ENCODE measurements at regions not wholly inside any gene's neighbourhood (a gene's known extent, or its start where the extent isn't known, plus 50 kb on each side); places are given as distances from the start of the nearest gene placed in this dataset.

GRCh38 chr4:132572210-132572609 is 576.9 kb upstream of the PCDH10 start:
- H3K36me3 ChIP-seq (ENCODE audit: insufficient read depth) = no peaks in the 10 kb centered on the region
- no peaks in the 10 kb centered on the region for H3K4me1 ChIP-seq (ENCODE audit: insufficient read depth)
- H3K4me3 ChIP-seq (ENCODE audit: low read depth, low read length) = no peak overlapping the region
- WGBS = 19% methylated on average over 6 of the region's 6 CpGs
- no peak overlapping the region for H3K27ac ChIP-seq (ENCODE audit: low read depth)
- no peak for DNase-seq (ENCODE audit: extremely low spot score)

- Histone ChIP-seq H3K27ac (ENCODE audit: low read depth) (no peak overlapping the region), H3K4me3 (ENCODE audit: low read depth, low read length) (no peak overlapping the region), H3K36me3 (ENCODE audit: insufficient read depth) (no peaks in the 10 kb centered on the region), H3K4me1 (ENCODE audit: insufficient read depth) (no peaks in the 10 kb centered on the region)
- DNase-seq (ENCODE audit: extremely low spot score) = no peak
Observed at GRCh38 chr4:132587626-132588025, 561.5 kb upstream of the PCDH10 start.

- DNase-seq (ENCODE audit: extremely low spot score) = no peak
- Histone ChIP-seq H3K4me1 (ENCODE audit: insufficient read depth) (no peaks in the 10 kb centered on the region), H3K36me3 (ENCODE audit: insufficient read depth) (no peaks in the 10 kb centered on the region), H3K27ac (ENCODE audit: low read depth) (no peak overlapping the region), H3K4me3 (ENCODE audit: low read depth, low read length) (no peak overlapping the region)
- 82% methylated on average over 13 of the region's 13 CpGs for WGBS
Observed at GRCh38 chr4:132592340-132592739, 556.8 kb upstream of the PCDH10 start.

- H3K4me1 ChIP-seq (ENCODE audit: insufficient read depth) = no peaks in the 10 kb centered on the region
- no peak for DNase-seq (ENCODE audit: extremely low spot score)
- no peaks in the 10 kb centered on the region for H3K36me3 ChIP-seq (ENCODE audit: insufficient read depth)
- WGBS = 89% methylated on average over 2 of the region's 2 CpGs
- H3K4me3 ChIP-seq (ENCODE audit: low read depth, low read length) = no peak overlapping the region
- H3K27ac ChIP-seq (ENCODE audit: low read depth) = no peak overlapping the region
Observed at GRCh38 chr4:132592850-132593249, 556.2 kb upstream of the PCDH10 start.

- H3K4me3 ChIP-seq (ENCODE audit: low read depth, low read length) = no peak overlapping the region
- WGBS = 65% methylated on average over 4 of the region's 4 CpGs
- no peaks in the 10 kb centered on the region for H3K4me1 ChIP-seq (ENCODE audit: insufficient read depth)
- H3K27ac ChIP-seq (ENCODE audit: low read depth) = no peak overlapping the region
- DNase-seq (ENCODE audit: extremely low spot score) = no peak
- no peaks in the 10 kb centered on the region for H3K36me3 ChIP-seq (ENCODE audit: insufficient read depth)
Observed at GRCh38 chr4:132593717-132594400, 555.2 kb upstream of the PCDH10 start.

GRCh38 chr4:132596186-132596585 is 552.9 kb upstream of the PCDH10 start:
- no peak for DNase-seq (ENCODE audit: extremely low spot score)
- no peaks in the 10 kb centered on the region for H3K4me1 ChIP-seq (ENCODE audit: insufficient read depth)
- no peak overlapping the region for H3K4me3 ChIP-seq (ENCODE audit: low read depth, low read length)
- H3K36me3 ChIP-seq (ENCODE audit: insufficient read depth) = no peaks in the 10 kb centered on the region
- no peak overlapping the region for H3K27ac ChIP-seq (ENCODE audit: low read depth)
- 89% methylated on average over 1 of the region's 1 CpG for WGBS

- no peak overlapping the region for H3K27ac ChIP-seq (ENCODE audit: low read depth)
- WGBS = 63% methylated on average over 4 of the region's 4 CpGs
- no peaks in the 10 kb centered on the region for H3K4me1 ChIP-seq (ENCODE audit: insufficient read depth)
- H3K4me3 ChIP-seq (ENCODE audit: low read depth, low read length) = no peak overlapping the region
- no peak for DNase-seq (ENCODE audit: extremely low spot score)
- no peaks in the 10 kb centered on the region for H3K36me3 ChIP-seq (ENCODE audit: insufficient read depth)
Observed at GRCh38 chr4:132605551-132605950, 543.5 kb upstream of the PCDH10 start.

GRCh38 chr4:132614682-132615081 is 534.4 kb upstream of the PCDH10 start:
- no peaks in the 10 kb centered on the region for H3K36me3 ChIP-seq (ENCODE audit: insufficient read depth)
- no peak overlapping the region for H3K4me3 ChIP-seq (ENCODE audit: low read depth, low read length)
- H3K27ac ChIP-seq (ENCODE audit: low read depth) = no peak overlapping the region
- DNase-seq (ENCODE audit: extremely low spot score) = no peak
- H3K4me1 ChIP-seq (ENCODE audit: insufficient read depth) = no peaks in the 10 kb centered on the region

GRCh38 chr4:132619968-132620367 is 529.1 kb upstream of the PCDH10 start:
- WGBS = 77% methylated on average over 1 of the region's 1 CpG
- no peaks in the 10 kb centered on the region for H3K4me1 ChIP-seq (ENCODE audit: insufficient read depth)
- H3K36me3 ChIP-seq (ENCODE audit: insufficient read depth) = no peaks in the 10 kb centered on the region
- no peak overlapping the region for H3K27ac ChIP-seq (ENCODE audit: low read depth)
- no peak overlapping the region for H3K4me3 ChIP-seq (ENCODE audit: low read depth, low read length)
- DNase-seq (ENCODE audit: extremely low spot score) = no peak

GRCh38 chr4:132642016-132642817 is 506.9 kb upstream of the PCDH10 start:
- no peak overlapping the region for H3K27ac ChIP-seq (ENCODE audit: low read depth)
- peak; percentile 13 for DNase-seq (ENCODE audit: extremely low spot score)
- no peaks in the 10 kb centered on the region for H3K4me1 ChIP-seq (ENCODE audit: insufficient read depth)
- H3K36me3 ChIP-seq (ENCODE audit: insufficient read depth) = no peaks in the 10 kb centered on the region
- 12% methylated on average over 6 of the region's 6 CpGs for WGBS
- no peak overlapping the region for H3K4me3 ChIP-seq (ENCODE audit: low read depth, low read length)

GRCh38 chr4:132646186-132646585 is 502.9 kb upstream of the PCDH10 start:
- no peaks in the 10 kb centered on the region for H3K4me1 ChIP-seq (ENCODE audit: insufficient read depth)
- no peaks in the 10 kb centered on the region for H3K36me3 ChIP-seq (ENCODE audit: insufficient read depth)
- 88% methylated on average over 2 of the region's 2 CpGs for WGBS
- no peak overlapping the region for H3K4me3 ChIP-seq (ENCODE audit: low read depth, low read length)
- DNase-seq (ENCODE audit: extremely low spot score) = no peak
- H3K27ac ChIP-seq (ENCODE audit: low read depth) = no peak overlapping the region

- no peaks in the 10 kb centered on the region for H3K36me3 ChIP-seq (ENCODE audit: insufficient read depth)
- no peak overlapping the region for H3K4me3 ChIP-seq (ENCODE audit: low read depth, low read length)
- H3K27ac ChIP-seq (ENCODE audit: low read depth) = no peak overlapping the region
- DNase-seq (ENCODE audit: extremely low spot score) = no peak
- no peaks in the 10 kb centered on the region for H3K4me1 ChIP-seq (ENCODE audit: insufficient read depth)
- 60% methylated on average over 2 of the region's 2 CpGs for WGBS
Observed at GRCh38 chr4:132651196-132651595, 497.9 kb upstream of the PCDH10 start.

GRCh38 chr4:132660181-132660580 is 488.9 kb upstream of the PCDH10 start:
- 31% methylated on average over 1 of the region's 1 CpG for WGBS
- no peak overlapping the region for H3K27ac ChIP-seq (ENCODE audit: low read depth)
- no peak for DNase-seq (ENCODE audit: extremely low spot score)
- H3K4me3 ChIP-seq (ENCODE audit: low read depth, low read length) = no peak overlapping the region
- H3K36me3 ChIP-seq (ENCODE audit: insufficient read depth) = no peaks in the 10 kb centered on the region
- H3K4me1 ChIP-seq (ENCODE audit: insufficient read depth) = no peaks in the 10 kb centered on the region

- Histone ChIP-seq H3K4me1 (ENCODE audit: insufficient read depth) (no peaks in the 10 kb centered on the region), H3K4me3 (ENCODE audit: low read depth, low read length) (no peak overlapping the region), H3K27ac (ENCODE audit: low read depth) (no peak overlapping the region), H3K36me3 (ENCODE audit: insufficient read depth) (no peaks in the 10 kb centered on the region)
- no peak for DNase-seq (ENCODE audit: extremely low spot score)
- 93% methylated on average over 1 of the region's 1 CpG for WGBS
Observed at GRCh38 chr4:132662456-132662855, 486.6 kb upstream of the PCDH10 start.

Measured in urinary bladder (tissue), 3 donors.